ENCODE measurements at regions not wholly inside any gene's neighbourhood (a gene's known extent, or its start where the extent isn't known, plus 50 kb on each side); places are given as distances from the start of the nearest gene placed in this dataset.

GRCh38 chr13:97111756-97112155, 110.4 kb upstream of the MBNL2 start:
- no peak for TF ChIP-seq CTCF (IDR thresholded peaks at IDR 0.05)

GRCh38 chr13:97112446-97113152, 109.5 kb upstream of the MBNL2 start:
- no peak for TF ChIP-seq CTCF (IDR thresholded peaks at IDR 0.05)

DNA sequence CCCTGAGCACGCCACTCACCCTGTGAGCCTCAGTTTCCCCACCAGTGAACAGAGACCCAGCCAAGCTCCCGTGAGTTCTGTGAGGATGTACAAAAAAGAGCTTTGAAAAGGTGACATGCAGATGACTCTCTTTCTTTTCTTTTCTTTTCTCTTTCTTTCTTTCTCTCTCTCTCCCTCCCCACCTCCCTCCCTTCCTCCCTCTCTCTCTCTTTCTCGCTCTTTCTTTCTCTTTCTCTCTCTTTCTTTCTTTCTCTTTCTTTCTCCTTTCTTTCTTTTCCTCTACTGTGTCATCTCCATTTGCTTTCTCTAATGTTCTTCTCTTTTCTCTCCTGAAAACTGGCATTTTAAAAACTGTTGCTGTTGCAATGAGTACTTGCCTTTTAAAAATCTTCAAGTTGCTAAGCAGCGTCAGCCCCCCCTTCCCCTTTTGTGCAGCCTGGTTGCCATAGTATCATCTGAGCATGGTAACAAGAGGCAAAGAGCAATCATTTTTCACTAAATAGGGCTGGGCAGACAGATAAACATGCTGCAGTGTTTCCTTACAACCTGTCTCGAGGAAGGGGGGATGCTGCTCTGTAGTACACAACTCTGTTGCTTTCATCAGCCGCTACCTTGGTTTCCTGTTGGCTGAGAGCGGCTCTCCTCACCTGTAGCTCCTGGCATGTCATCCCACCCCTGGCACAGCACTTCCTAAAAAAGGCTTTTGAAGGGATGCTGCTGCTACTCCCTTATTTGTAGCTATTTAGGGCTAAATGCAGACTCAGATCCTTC, 108.7 kb upstream of the MBNL2 start:
- TF ChIP-seq CTCF (IDR thresholded peaks at IDR 0.05), result no peak

GRCh38 chr13:97114651-97115050, 107.5 kb upstream of the MBNL2 start:
- no peak for TF ChIP-seq CTCF (IDR thresholded peaks at IDR 0.05)

GRCh38 chr13:97116754-97117153, 105.4 kb upstream of the MBNL2 start:
- no peak for TF ChIP-seq CTCF (IDR thresholded peaks at IDR 0.05)

DNA sequence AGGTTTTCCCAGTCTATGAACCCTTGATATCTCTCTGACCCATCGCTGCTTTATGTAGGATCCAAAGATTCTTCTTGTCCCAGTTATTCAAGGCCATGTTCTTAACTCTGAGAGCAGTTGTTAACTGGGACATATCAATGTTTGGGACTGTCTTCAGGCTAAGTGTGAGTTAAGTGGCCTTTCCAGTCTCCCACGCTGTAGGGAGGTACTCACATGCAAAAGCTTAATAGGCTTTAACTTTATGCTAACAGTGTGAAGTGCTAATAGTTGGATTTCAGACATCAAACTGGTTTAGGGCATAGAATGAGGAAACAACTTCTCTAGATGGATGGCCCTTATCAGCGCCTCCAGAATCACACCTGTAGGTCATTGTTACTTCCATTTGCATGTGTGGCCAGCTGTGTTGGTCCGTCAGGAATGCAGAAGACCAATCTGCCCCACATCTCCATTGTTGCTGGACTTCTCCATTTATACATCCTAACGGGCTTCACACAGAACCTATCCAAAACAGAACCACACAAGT, 104.7 kb upstream of the MBNL2 start:
- no peak for TF ChIP-seq CTCF (IDR thresholded peaks at IDR 0.05)

GRCh38 chr13:97119943-97120342, 102.2 kb upstream of the MBNL2 start:
- TF ChIP-seq CTCF (IDR thresholded peaks at IDR 0.05), result no peak
